H9 (cell line): ENCODE measurements at regions not wholly inside any gene's neighbourhood (a gene's known extent, or its start where the extent isn't known, plus 50 kb on each side); places are given as distances from the start of the nearest gene placed in this dataset.

ENCODE experiments used
- DNase-seq: peaks from one replicate; pipeline ENCODE4 v3.0.0-alpha.2; 2017
- H2AFZ ChIP-seq: one replicate; pipeline ENCODE4 v1.6.1; 2013; ENCODE audit warnings: mild to moderate bottlenecking, low read length, control low read depth, moderate library complexity
- H2AK5ac ChIP-seq: 2 replicates; pipeline ENCODE4 v1.6.1; 2013; ENCODE audit warnings: low read length, control low read depth, mixed read lengths; ENCODE audit not compliant: insufficient read length
- H2BK120ac ChIP-seq: one replicate; pipeline ENCODE4 v1.6.1; 2013; ENCODE audit warnings: low read depth, mild to moderate bottlenecking, low read length, control low read depth, inconsistent platforms; ENCODE audit not compliant: poor library complexity, severe bottlenecking
- H2BK12ac ChIP-seq: 2 replicates; pipeline ENCODE4 v1.6.1; 2013; ENCODE audit warnings: low read length, control low read depth, mixed read lengths, low read depth; ENCODE audit not compliant: insufficient read length
- H2BK15ac ChIP-seq: 2 replicates; pipeline ENCODE4 v1.6.1; 2013; ENCODE audit warnings: low read depth, low read length, control low read depth
- H2BK20ac ChIP-seq: one replicate; pipeline ENCODE4 v1.6.1; 2013; ENCODE audit warnings: low read depth, mild to moderate bottlenecking, low read length, control low read depth, inconsistent platforms; ENCODE audit not compliant: poor library complexity, severe bottlenecking
- H2BK5ac ChIP-seq: 2 replicates; pipeline ENCODE4 v1.6.1; 2013; ENCODE audit warnings: low read length, control low read depth, mixed read lengths; ENCODE audit not compliant: insufficient read length
- H3K14ac ChIP-seq: 2 replicates; pipeline ENCODE4 v1.6.1; 2013; ENCODE audit warnings: low read length, control low read depth; ENCODE audit not compliant: insufficient read depth
- H3K18ac ChIP-seq: 2 replicates; pipeline ENCODE4 v1.6.1; 2013; ENCODE audit warnings: low read depth, mild to moderate bottlenecking, mixed read lengths, low read length, control low read depth; ENCODE audit not compliant: insufficient read length
- H3K23ac ChIP-seq: 2 replicates; pipeline ENCODE4 v1.6.1; 2013; ENCODE audit warnings: low read length, control low read depth, mixed read lengths, low read depth; ENCODE audit not compliant: insufficient read length
- H3K23me2 ChIP-seq: 2 replicates; pipeline ENCODE4 v1.6.1; 2013; ENCODE audit warnings: low read depth, mild to moderate bottlenecking, mixed read lengths, low read length, control low read depth; ENCODE audit not compliant: insufficient read length, poor library complexity, severe bottlenecking
- H3K27ac ChIP-seq: 2 replicates; pipeline ENCODE4 v1.5.1; 2013; ENCODE audit warnings: low read length, control low read depth, mixed read lengths, low read depth; ENCODE audit not compliant: insufficient read length
- H3K27me3 ChIP-seq: 2 replicates; pipeline ENCODE4 v1.6.1; 2013; ENCODE audit warnings: low read length, control low read depth, inconsistent platforms; ENCODE audit not compliant: insufficient read depth
- H3K4ac ChIP-seq: 2 replicates; pipeline ENCODE4 v1.6.1; 2013; ENCODE audit warnings: low read depth, mild to moderate bottlenecking, control low read depth, inconsistent platforms, low read length, moderate library complexity
- H3K4me1 ChIP-seq: 2 replicates; pipeline ENCODE4 v1.6.1; 2013; ENCODE audit warnings: low read length, control low read depth, inconsistent platforms; ENCODE audit not compliant: insufficient read depth
- H3K4me2 ChIP-seq: 2 replicates; pipeline ENCODE4 v1.6.1; 2013; ENCODE audit warnings: low read length, control low read depth, mixed read lengths; ENCODE audit not compliant: insufficient read length, insufficient read depth
- H3K56ac ChIP-seq: 2 replicates; pipeline ENCODE4 v1.6.1; 2013; ENCODE audit warnings: low read depth, mild to moderate bottlenecking, mixed read lengths, low read length, control low read depth; ENCODE audit not compliant: insufficient read length
- H3K79me1 ChIP-seq: 2 replicates; pipeline ENCODE4 v1.6.1; 2013; ENCODE audit warnings: low read depth, mild to moderate bottlenecking, moderate library complexity, low read length, control low read depth, inconsistent platforms; ENCODE audit not compliant: insufficient read depth, poor library complexity, severe bottlenecking
- H3K79me2 ChIP-seq: 2 replicates; pipeline ENCODE4 v1.6.1; 2013; ENCODE audit warnings: low read length, control low read depth, inconsistent platforms; ENCODE audit not compliant: insufficient read depth
- H3K9ac ChIP-seq: 2 replicates; pipeline ENCODE4 v1.6.1; 2013; ENCODE audit warnings: low read length, control low read depth, mixed read lengths; ENCODE audit not compliant: insufficient read length; ENCODE audit errors: extremely low read depth
- H3K9me3 ChIP-seq: one replicate; pipeline ENCODE4 v1.6.1; 2013; ENCODE audit warnings: low read depth, low read length, inconsistent platforms; ENCODE audit not compliant: control insufficient read depth
- H3T11ph ChIP-seq: one replicate; pipeline ENCODE4 v1.6.1; 2013; ENCODE audit warnings: mild to moderate bottlenecking, low read length, control low read depth, inconsistent platforms
- H4K20me1 ChIP-seq: one replicate; pipeline ENCODE4 v1.6.1; 2013; ENCODE audit not compliant: control insufficient read depth, insufficient read length, insufficient read depth
- H4K5ac ChIP-seq: 2 replicates; pipeline ENCODE4 v1.6.1; 2013; ENCODE audit warnings: low read depth, mild to moderate bottlenecking, mixed read lengths, low read length, control low read depth; ENCODE audit not compliant: insufficient read length
- H4K8ac ChIP-seq: replicated peaks from 2 replicates; pipeline ENCODE4 v1.6.1; 2013; ENCODE audit warnings: low read length, control low read depth, mixed read lengths, low read depth; ENCODE audit not compliant: insufficient read length
- H4K91ac ChIP-seq: 2 replicates; pipeline ENCODE4 v1.6.1; 2013; ENCODE audit warnings: low read depth, mild to moderate bottlenecking, moderate library complexity, mixed read lengths, low read length, control low read depth; ENCODE audit not compliant: insufficient read length
- H3K27ac Mint-ChIP-seq, 3 experiments: 2 replicates in 2 of 3; 3 replicates in 1 of 3; pipeline ENCODE4 v1.8.0; 2020 to 2021; ENCODE audit warnings: mixed read lengths in 3 of 3, mild to moderate bottlenecking in 1 of 3, moderate library complexity in 1 of 3
- H3K27me3 Mint-ChIP-seq: 2 replicates; pipeline ENCODE4 v1.8.0; 2021; ENCODE audit warnings: low read depth, mild to moderate bottlenecking, moderate library complexity, mixed read lengths
- H3K36me3 Mint-ChIP-seq, 3 experiments: 2 replicates in 2 of 3; 3 replicates in 1 of 3; pipeline ENCODE4 v1.8.0; 2020 to 2021; ENCODE audit warnings: low read depth in 3 of 3, mixed read lengths in 3 of 3; ENCODE audit not compliant: insufficient read depth in 1 of 3
- H3K4me1 Mint-ChIP-seq, 2 experiments: 2 replicates each; pipeline ENCODE4 v1.8.0; 2020; ENCODE audit warnings: mixed read lengths in 2 of 2
- H3K4me3 Mint-ChIP-seq, 2 experiments: 2 replicates in 1 of 2; 3 replicates in 1 of 2; pipeline ENCODE4 v1.8.0; 2020 to 2021; ENCODE audit warnings: mild to moderate bottlenecking in 2 of 2, mixed read lengths in 2 of 2, moderate library complexity in 1 of 2
- H3K9me3 Mint-ChIP-seq, 2 experiments: 2 replicates in 1 of 2; 3 replicates in 1 of 2; pipeline ENCODE4 v1.8.0; 2020; ENCODE audit warnings: mild to moderate bottlenecking in 2 of 2, mixed read lengths in 2 of 2, moderate library complexity in 1 of 2
- WGBS: extraction: QIAGEN DNeasy Blood & Tissue Kit; methylation state at CpG from one replicate; pipeline ENCODE4 v1.1.7; 2013; ENCODE audit warnings: missing lambda C conversion rate, low lambda C conversion rate, mixed read lengths; ENCODE audit not compliant: insufficient read length; ENCODE audit errors: extremely low coverage; 5-methylcytosine and 5-hydroxymethylcytosine counted together
- TF ChIP-seq, protein P1 (sequence below): fragments of 200-600 bp; sonication (generic); conservative IDR thresholded peaks from 3 replicates; pipeline ENCODE4 v1.8.0; 2021; ENCODE audit warnings: antibody characterized with exemption, mild to moderate bottlenecking

DNA sequence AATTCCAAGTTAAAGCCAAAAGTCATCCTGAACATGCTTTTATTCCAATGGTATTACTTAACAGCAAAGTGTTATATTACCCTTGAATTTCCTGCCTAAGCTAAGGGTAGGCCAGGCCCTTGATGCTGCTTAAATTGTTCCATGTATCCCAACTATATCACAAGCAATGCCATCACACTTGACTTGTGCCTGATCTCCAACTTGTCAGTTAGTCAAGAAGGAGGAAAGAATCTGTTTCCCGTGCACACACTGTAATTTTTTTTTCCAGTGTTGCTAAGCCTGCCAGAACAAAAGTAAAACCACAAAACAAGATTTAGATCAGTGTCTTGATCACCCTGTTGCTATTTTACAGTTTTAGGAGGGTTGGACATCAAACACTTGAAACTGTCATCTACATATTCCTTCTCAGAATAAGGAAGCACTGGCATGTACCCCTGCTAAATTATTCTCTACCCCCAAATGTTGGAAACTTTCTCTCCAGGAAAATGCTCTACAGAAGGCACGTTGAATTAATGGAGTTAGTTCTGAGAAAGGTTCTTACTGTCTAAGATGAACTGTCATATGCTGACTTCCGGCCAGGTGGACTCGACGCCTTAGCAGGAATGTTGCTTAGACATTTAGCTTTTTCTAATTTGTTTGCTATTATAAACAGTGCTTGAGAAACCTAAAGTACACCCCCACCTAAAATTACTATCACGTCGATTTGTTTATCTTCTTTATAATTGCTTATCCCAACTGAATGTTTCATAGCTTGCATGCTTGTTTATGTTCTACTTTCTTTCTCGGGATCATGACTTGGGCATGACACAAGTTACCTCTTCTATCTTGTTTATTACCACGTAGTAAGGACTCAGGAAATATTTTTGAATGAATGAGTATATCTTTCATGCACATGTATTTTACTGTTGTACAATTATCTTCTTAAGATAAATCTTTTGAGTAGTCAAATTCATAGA, 105.5 kb upstream of the ZNF438 start:
- Histone ChIP-seq H2BK5ac (no peak overlapping the region), H3T11ph (no peak overlapping the region)
- H3K9me3 Mint-ChIP-seq, result no peaks in the 10 kb centered on the region

More for the DNA sequence above, 105.5 kb upstream of the ZNF438 start:
- H2BK15ac ChIP-seq, result no peak overlapping the region
- no peak overlapping the region for H3K4me3 Mint-ChIP-seq
- H2BK12ac ChIP-seq, result no peak overlapping the region
- H3K27me3 ChIP-seq, result no peaks in the 10 kb centered on the region; the same call in 1 of the 2 replicates
- H4K5ac ChIP-seq, result no peak overlapping the region
- H2AK5ac ChIP-seq, result no peak overlapping the region
- H2BK120ac ChIP-seq, result no peak overlapping the region
- peaks cover 3% of the 10 kb centered on the region for H3K23me2 ChIP-seq
- H3K79me2 ChIP-seq, result no peaks in the 10 kb centered on the region
- no peak overlapping the region for H3K4ac ChIP-seq
- peaks cover 7% of the 10 kb centered on the region; the same call in 1 of the 2 replicates for H3K4me1 ChIP-seq
- H3K9ac ChIP-seq, result no peak overlapping the region
- H3K36me3 Mint-ChIP-seq, result no peaks in the 10 kb centered on the region
- H3K9me3 ChIP-seq, result no peaks in the 10 kb centered on the region
- TF ChIP-seq, protein P1, sequence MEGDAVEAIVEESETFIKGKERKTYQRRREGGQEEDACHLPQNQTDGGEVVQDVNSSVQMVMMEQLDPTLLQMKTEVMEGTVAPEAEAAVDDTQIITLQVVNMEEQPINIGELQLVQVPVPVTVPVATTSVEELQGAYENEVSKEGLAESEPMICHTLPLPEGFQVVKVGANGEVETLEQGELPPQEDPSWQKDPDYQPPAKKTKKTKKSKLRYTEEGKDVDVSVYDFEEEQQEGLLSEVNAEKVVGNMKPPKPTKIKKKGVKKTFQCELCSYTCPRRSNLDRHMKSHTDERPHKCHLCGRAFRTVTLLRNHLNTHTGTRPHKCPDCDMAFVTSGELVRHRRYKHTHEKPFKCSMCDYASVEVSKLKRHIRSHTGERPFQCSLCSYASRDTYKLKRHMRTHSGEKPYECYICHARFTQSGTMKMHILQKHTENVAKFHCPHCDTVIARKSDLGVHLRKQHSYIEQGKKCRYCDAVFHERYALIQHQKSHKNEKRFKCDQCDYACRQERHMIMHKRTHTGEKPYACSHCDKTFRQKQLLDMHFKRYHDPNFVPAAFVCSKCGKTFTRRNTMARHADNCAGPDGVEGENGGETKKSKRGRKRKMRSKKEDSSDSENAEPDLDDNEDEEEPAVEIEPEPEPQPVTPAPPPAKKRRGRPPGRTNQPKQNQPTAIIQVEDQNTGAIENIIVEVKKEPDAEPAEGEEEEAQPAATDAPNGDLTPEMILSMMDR, result no peak
- H3K27me3 Mint-ChIP-seq, result peaks cover 22% of the 10 kb centered on the region
- H3K79me1 ChIP-seq, result no peaks in the 10 kb centered on the region
- no CpG with 5 or more reads among the region's 9 CpGs for WGBS
- no peak overlapping the region for H2AFZ ChIP-seq
- no peak overlapping the region for H3K56ac ChIP-seq
- H3K27ac ChIP-seq, result no peak overlapping the region
- no peak overlapping the region for H4K91ac ChIP-seq
- H4K20me1 ChIP-seq, result no peaks in the 10 kb centered on the region
- H3K4me2 ChIP-seq, result no peak overlapping the region
- H3K23ac ChIP-seq, result no peak overlapping the region
- no peak overlapping the region for H2BK20ac ChIP-seq
- H4K8ac ChIP-seq, result no peak overlapping the region
- H3K14ac ChIP-seq, result no peak overlapping the region
- H3K4me1 Mint-ChIP-seq, result peaks cover 19 to 21% of the 10 kb centered on the region in 2 experiments
- H3K27ac Mint-ChIP-seq, result no peak overlapping the region
- no peak for DNase-seq
- no peak overlapping the region for H3K18ac ChIP-seq
